ENCODE measurements at regions not wholly inside any gene's neighbourhood (a gene's known extent, or its start where the extent isn't known, plus 50 kb on each side); places are given as distances from the start of the nearest gene placed in this dataset.

DNA sequence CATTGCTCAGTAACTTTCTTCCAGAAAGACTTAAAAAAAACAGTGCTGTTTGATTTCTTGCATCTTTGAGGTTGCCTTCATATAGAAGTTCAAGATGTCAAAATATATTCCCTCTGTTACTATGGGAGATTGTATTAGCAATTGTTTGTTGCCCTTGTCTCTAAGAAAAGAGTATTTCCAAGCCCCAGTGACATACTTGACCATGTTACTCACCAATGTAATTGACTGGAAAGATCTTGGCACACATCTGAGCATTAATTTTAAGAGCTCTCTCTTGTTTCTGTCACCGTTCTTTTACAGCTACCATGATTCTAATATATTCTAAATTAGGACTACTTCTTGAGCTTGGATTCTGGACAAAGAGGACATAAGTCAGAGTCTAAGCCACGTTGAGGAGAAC, 902.7 kb upstream of the EPHA5 start:
- ChIA-PET CTCF (no interaction called here), POLR2A (ENCODE audit: low non-redundant PET) (no interaction called here)
- H3K27me3 ChIP-seq (replicated peaks; ENCODE audit: insufficient read depth, low read depth, low read length, poor library complexity), result no peaks in the 10 kb centered on the region
- no peak for TF ChIP-seq EZH2 (IDR thresholded peaks at IDR 0.05; ENCODE audit: borderline replicate concordance, low read depth, low read length, poor library complexity, severe bottlenecking)
- TF ChIP-seq, protein P1, sequence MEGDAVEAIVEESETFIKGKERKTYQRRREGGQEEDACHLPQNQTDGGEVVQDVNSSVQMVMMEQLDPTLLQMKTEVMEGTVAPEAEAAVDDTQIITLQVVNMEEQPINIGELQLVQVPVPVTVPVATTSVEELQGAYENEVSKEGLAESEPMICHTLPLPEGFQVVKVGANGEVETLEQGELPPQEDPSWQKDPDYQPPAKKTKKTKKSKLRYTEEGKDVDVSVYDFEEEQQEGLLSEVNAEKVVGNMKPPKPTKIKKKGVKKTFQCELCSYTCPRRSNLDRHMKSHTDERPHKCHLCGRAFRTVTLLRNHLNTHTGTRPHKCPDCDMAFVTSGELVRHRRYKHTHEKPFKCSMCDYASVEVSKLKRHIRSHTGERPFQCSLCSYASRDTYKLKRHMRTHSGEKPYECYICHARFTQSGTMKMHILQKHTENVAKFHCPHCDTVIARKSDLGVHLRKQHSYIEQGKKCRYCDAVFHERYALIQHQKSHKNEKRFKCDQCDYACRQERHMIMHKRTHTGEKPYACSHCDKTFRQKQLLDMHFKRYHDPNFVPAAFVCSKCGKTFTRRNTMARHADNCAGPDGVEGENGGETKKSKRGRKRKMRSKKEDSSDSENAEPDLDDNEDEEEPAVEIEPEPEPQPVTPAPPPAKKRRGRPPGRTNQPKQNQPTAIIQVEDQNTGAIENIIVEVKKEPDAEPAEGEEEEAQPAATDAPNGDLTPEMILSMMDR (conservative IDR thresholded peaks at IDR 0.05; ENCODE audit: low read depth, low read length), result no peak
- intact Hi-C loops (cut with micrococcal nuclease; ENCODE audit: unreplicated experiment), result no loop called here
- no peaks in the 10 kb centered on the region for H3K36me3 ChIP-seq (ENCODE audit: insufficient read depth, low read length, poor library complexity, severe bottlenecking)
- no peaks in the 10 kb centered on the region for H3K9me3 ChIP-seq (ENCODE audit: low read depth, low read length, poor library complexity, severe bottlenecking)
- no peak for DNase-seq (ENCODE audit: low spot score)
- H3K4me3 ChIP-seq (ENCODE audit: low read depth, low read length, poor library complexity, severe bottlenecking), result no peak overlapping the region
- no TSS peak for BruUV-seq (replicated peaks)
- H3K4me1 ChIP-seq (ENCODE audit: insufficient read depth, low read length, poor library complexity, severe bottlenecking), result no peaks in the 10 kb centered on the region
- H3K27ac ChIP-seq (ENCODE audit: low read depth, low read length, poor library complexity, severe bottlenecking), result no peak overlapping the region

DNA sequence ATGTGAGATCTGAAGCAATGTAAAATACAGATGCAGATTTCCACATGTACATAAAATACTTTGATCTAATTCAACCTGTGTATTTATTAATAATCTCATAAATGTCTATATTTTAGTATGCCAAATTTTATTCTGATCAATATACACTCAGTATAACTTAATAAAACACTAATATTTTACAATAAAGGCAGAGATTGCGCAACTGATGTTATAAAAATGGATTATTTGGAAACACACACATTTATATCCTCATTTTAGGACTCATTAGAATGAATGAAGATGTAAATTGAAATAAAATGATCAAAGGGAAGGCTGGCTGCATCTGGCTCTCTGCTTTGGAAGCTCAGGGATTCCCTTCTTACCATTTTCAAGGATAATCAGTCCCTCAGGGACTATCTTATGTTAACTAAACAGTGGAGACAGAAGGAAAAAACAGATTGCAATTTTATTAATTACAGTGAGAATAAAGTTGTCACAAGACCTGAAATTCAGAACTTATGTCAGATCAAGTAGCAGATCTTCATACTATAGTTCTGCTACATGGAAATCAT, 900.9 kb upstream of the EPHA5 start:
- no TSS peak for BruUV-seq (replicated peaks)
- Histone ChIP-seq H3K27me3 (replicated peaks; ENCODE audit: insufficient read depth, low read depth, low read length, poor library complexity) (no peaks in the 10 kb centered on the region), H3K4me3 (ENCODE audit: low read depth, low read length, poor library complexity, severe bottlenecking) (no peak overlapping the region), H3K27ac (ENCODE audit: low read depth, low read length, poor library complexity, severe bottlenecking) (no peak overlapping the region), H3K36me3 (ENCODE audit: insufficient read depth, low read length, poor library complexity, severe bottlenecking) (no peaks in the 10 kb centered on the region), H3K4me1 (ENCODE audit: insufficient read depth, low read length, poor library complexity, severe bottlenecking) (no peaks in the 10 kb centered on the region), H3K9me3 (ENCODE audit: low read depth, low read length, poor library complexity, severe bottlenecking) (no peaks in the 10 kb centered on the region)
- TF ChIP-seq EZH2 (IDR thresholded peaks at IDR 0.05; ENCODE audit: borderline replicate concordance, low read depth, low read length, poor library complexity, severe bottlenecking), result no peak
- TF ChIP-seq, protein P1 (conservative IDR thresholded peaks at IDR 0.05; ENCODE audit: low read depth, low read length), result no peak
- POLR2A ChIA-PET (ENCODE audit: low non-redundant PET), result no interaction called here
- intact Hi-C loops (cut with micrococcal nuclease; ENCODE audit: unreplicated experiment), result no loop called here
- CTCF ChIA-PET, result no interaction called here
- DNase-seq (ENCODE audit: low spot score), result no peak

DNA sequence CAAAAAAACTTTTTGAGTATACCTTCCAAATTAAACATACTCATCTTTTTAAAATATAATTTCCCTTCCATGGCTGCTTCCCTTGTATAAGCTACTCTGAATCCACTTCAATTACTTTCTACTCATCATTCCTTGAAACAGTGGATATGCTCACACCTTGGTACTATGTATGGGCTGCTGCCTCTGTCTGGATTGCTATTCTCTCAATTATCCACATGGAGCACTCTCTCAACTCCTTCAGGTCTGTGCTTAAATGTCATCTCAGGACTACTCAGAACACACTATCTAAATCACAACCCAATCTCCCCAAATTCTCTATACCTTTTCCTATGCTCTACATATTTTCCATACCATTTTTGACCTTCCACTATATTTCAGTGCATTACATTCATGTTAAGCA, 898.9 kb upstream of the EPHA5 start:
- ChIA-PET CTCF (no interaction called here), POLR2A (ENCODE audit: low non-redundant PET) (no interaction called here)
- H3K27ac ChIP-seq (ENCODE audit: low read depth, low read length, poor library complexity, severe bottlenecking), result no peak overlapping the region
- no TSS peak for BruUV-seq (replicated peaks)
- H3K4me1 ChIP-seq (ENCODE audit: insufficient read depth, low read length, poor library complexity, severe bottlenecking), result no peaks in the 10 kb centered on the region
- intact Hi-C loops (cut with micrococcal nuclease; ENCODE audit: unreplicated experiment), result no loop called here
- H3K36me3 ChIP-seq (ENCODE audit: insufficient read depth, low read length, poor library complexity, severe bottlenecking), result no peaks in the 10 kb centered on the region
- DNase-seq (ENCODE audit: low spot score), result no peak
- H3K4me3 ChIP-seq (ENCODE audit: low read depth, low read length, poor library complexity, severe bottlenecking), result no peak overlapping the region
- TF ChIP-seq EZH2 (IDR thresholded peaks at IDR 0.05; ENCODE audit: borderline replicate concordance, low read depth, low read length, poor library complexity, severe bottlenecking), result no peak
- TF ChIP-seq, protein P1 (conservative IDR thresholded peaks at IDR 0.05; ENCODE audit: low read depth, low read length), result no peak
- H3K27me3 ChIP-seq (replicated peaks; ENCODE audit: insufficient read depth, low read depth, low read length, poor library complexity), result no peaks in the 10 kb centered on the region
- H3K9me3 ChIP-seq (ENCODE audit: low read depth, low read length, poor library complexity, severe bottlenecking), result no peaks in the 10 kb centered on the region
